ENCODE measurements at regions not wholly inside any gene's neighbourhood (a gene's known extent, or its start where the extent isn't known, plus 50 kb on each side); places are given as distances from the start of the nearest gene placed in this dataset.

GRCh38 chr5:128695791-128696530 is 157.9 kb upstream of the FBN2 start:
- H3K27ac ChIP-seq (ENCODE audit: low read depth), result no peak overlapping the region
- no peaks in the 10 kb centered on the region for H3K36me3 ChIP-seq (ENCODE audit: insufficient read depth)
- Mint-ChIP-seq H3K4me1 (peaks cover 47% of the 10 kb centered on the region), H3K27me3 (ENCODE audit: insufficient read depth, low read depth, poor library complexity) (no peaks in the 10 kb centered on the region), H3K9me3 (no peaks in the 10 kb centered on the region; the same call in 2 of the 3 replicates), H3K36me3 (ENCODE audit: low read depth) (no peaks in the 10 kb centered on the region; the same call in 2 of the 3 replicates), H3K27ac (no peak overlapping the region), H3K4me3 (no peak overlapping the region)
- no peak overlapping the region for H2AFZ ChIP-seq
- ATAC-seq (peak; percentile 89), DNase-seq (ENCODE audit: low spot score) (peak; percentile 87)
- no peaks in the 10 kb centered on the region for H3K9me2 ChIP-seq (ENCODE audit: insufficient read depth)
- H3K4me2 ChIP-seq, result peak overlapping the region; percentile 32; the same call in 1 of the 2 replicates
- H3F3A ChIP-seq (replicated peaks; ENCODE audit: low read depth), result no peaks in the 10 kb centered on the region
- no peak overlapping the region for H3K4me3 ChIP-seq
- no peaks in the 10 kb centered on the region for H4K20me1 ChIP-seq (replicated peaks; ENCODE audit: insufficient read depth)
- H3K27me3 ChIP-seq (ENCODE audit: insufficient read depth), result no peaks in the 10 kb centered on the region
- H3K79me2 ChIP-seq (replicated peaks; ENCODE audit: insufficient read depth), result no peaks in the 10 kb centered on the region
- TF ChIP-seq NANOG (IDR thresholded peaks at IDR 0.05; ENCODE audit: borderline replicate concordance), result peak; percentile 56; the same call in 1 of the 2 replicates
- peak; percentile 65 to 86 for TF ChIP-seq CTCF (conservative IDR thresholded peaks at IDR 0.05; ENCODE audit: low read depth in 2 of 2)
- no peak for TF ChIP-seq ZNF114 (CRISPR knock-in tag; IDR thresholded peaks at IDR 0.05)
- peaks cover 58% of the 10 kb centered on the region for H3K4me1 ChIP-seq (ENCODE audit: insufficient read depth)

GRCh38 chr5:128701301-128701700 is 163.3 kb upstream of the FBN2 start:
- peak overlapping the region; percentile 15; the same call in 1 of the 2 replicates for H3K27ac Mint-ChIP-seq
- TF ChIP-seq ZNF462 (CRISPR knock-in tag; IDR thresholded peaks at IDR 0.05) (no peak), EZH2 (IDR thresholded peaks at IDR 0.05; ENCODE audit: low read depth, unreplicated experiment) (no peak), CTCF (conservative IDR thresholded peaks at IDR 0.05; ENCODE audit: low read depth in 2 of 2) (no peak), ZNF114 (CRISPR knock-in tag; IDR thresholded peaks at IDR 0.05) (no peak)

More at GRCh38 chr5:128701301-128701700, 163.3 kb upstream of the FBN2 start:
- Mint-ChIP-seq H3K36me3 (ENCODE audit: low read depth) (no peaks in the 10 kb centered on the region), H3K4me3 (no peak overlapping the region), H3K4me1 (peaks cover 40% of the 10 kb centered on the region), H3K27me3 (ENCODE audit: insufficient read depth, low read depth, poor library complexity) (no peaks in the 10 kb centered on the region), H3K9me3 (no peaks in the 10 kb centered on the region)
- Histone ChIP-seq H3K36me3 (ENCODE audit: insufficient read depth) (no peaks in the 10 kb centered on the region), H3K9me2 (ENCODE audit: insufficient read depth) (peaks cover 12% of the 10 kb centered on the region; the same call in 1 of the 2 replicates), H4K20me1 (replicated peaks; ENCODE audit: insufficient read depth) (no peaks in the 10 kb centered on the region), H3K27ac (ENCODE audit: low read depth) (no peak overlapping the region), H3F3A (replicated peaks; ENCODE audit: low read depth) (no peaks in the 10 kb centered on the region), H2AFZ (no peak overlapping the region), H3K4me2 (peak overlapping the region; percentile 35; the same call in 1 of the 2 replicates), H3K27me3 (ENCODE audit: insufficient read depth) (no peaks in the 10 kb centered on the region), H3K79me2 (replicated peaks; ENCODE audit: insufficient read depth) (no peaks in the 10 kb centered on the region), H3K4me3 (no peak overlapping the region), H3K4me1 (ENCODE audit: insufficient read depth) (peaks cover 59% of the 10 kb centered on the region)
- no peak for ATAC-seq
- DNase-seq (ENCODE audit: low spot score), result no peak

Measured in GM23338 (cell line).